ENCODE measurements at regions not wholly inside any gene's neighbourhood (a gene's known extent, or its start where the extent isn't known, plus 50 kb on each side); places are given as distances from the start of the nearest gene placed in this dataset.
"Not testable (repeated sequence)": the region's sequence is repeated elsewhere in the genome, so short reads cannot be mapped to it uniquely, and the experiment has no call there.

- H3K9me3 Mint-ChIP-seq = no peaks in the 10 kb centered on the region
- Histone ChIP-seq H4K20me1 (replicated peaks; ENCODE audit: insufficient read depth) (no peaks in the 10 kb centered on the region), H3F3A (replicated peaks; ENCODE audit: low read depth) (no peaks in the 10 kb centered on the region), H3K4me2 (no peak overlapping the region), H3K4me3 (no peak overlapping the region), H2AFZ (no peak overlapping the region), H3K27ac (ENCODE audit: low read depth) (no peak overlapping the region), H3K36me3 (ENCODE audit: insufficient read depth) (no peaks in the 10 kb centered on the region), H3K79me2 (replicated peaks; ENCODE audit: insufficient read depth) (no peaks in the 10 kb centered on the region), H3K27me3 (ENCODE audit: insufficient read depth) (no peaks in the 10 kb centered on the region), H3K9me2 (ENCODE audit: insufficient read depth) (no peaks in the 10 kb centered on the region), H3K4me1 (ENCODE audit: insufficient read depth) (no peaks in the 10 kb centered on the region)
- H3K36me3 Mint-ChIP-seq (ENCODE audit: low read depth) = no peaks in the 10 kb centered on the region
- H3K4me3 Mint-ChIP-seq = no peak overlapping the region
- DNase-seq (ENCODE audit: low spot score) = peak; percentile 58
- no peak overlapping the region for H3K27ac Mint-ChIP-seq
- no peaks in the 10 kb centered on the region for H3K27me3 Mint-ChIP-seq (ENCODE audit: insufficient read depth, low read depth, poor library complexity)
- H3K4me1 Mint-ChIP-seq = no peaks in the 10 kb centered on the region
- TF ChIP-seq, protein P1, sequence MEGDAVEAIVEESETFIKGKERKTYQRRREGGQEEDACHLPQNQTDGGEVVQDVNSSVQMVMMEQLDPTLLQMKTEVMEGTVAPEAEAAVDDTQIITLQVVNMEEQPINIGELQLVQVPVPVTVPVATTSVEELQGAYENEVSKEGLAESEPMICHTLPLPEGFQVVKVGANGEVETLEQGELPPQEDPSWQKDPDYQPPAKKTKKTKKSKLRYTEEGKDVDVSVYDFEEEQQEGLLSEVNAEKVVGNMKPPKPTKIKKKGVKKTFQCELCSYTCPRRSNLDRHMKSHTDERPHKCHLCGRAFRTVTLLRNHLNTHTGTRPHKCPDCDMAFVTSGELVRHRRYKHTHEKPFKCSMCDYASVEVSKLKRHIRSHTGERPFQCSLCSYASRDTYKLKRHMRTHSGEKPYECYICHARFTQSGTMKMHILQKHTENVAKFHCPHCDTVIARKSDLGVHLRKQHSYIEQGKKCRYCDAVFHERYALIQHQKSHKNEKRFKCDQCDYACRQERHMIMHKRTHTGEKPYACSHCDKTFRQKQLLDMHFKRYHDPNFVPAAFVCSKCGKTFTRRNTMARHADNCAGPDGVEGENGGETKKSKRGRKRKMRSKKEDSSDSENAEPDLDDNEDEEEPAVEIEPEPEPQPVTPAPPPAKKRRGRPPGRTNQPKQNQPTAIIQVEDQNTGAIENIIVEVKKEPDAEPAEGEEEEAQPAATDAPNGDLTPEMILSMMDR (conservative IDR thresholded peaks at IDR 0.05; ENCODE audit: low read depth in 2 of 2) = peak; percentile 56 to 68
- no peak for TF ChIP-seq ZNF114 (CRISPR knock-in tag; IDR thresholded peaks at IDR 0.05)
- no peak for TF ChIP-seq NANOG (IDR thresholded peaks at IDR 0.05; ENCODE audit: borderline replicate concordance)
- peak; percentile 75 for ATAC-seq
Measured at GRCh38 chr6:84568971-84569370, 195.4 kb downstream of the TBX18 start.

GRCh38 chr6:84565718-84566117 is 198.7 kb downstream of the TBX18 start:
- H3K27me3 Mint-ChIP-seq (ENCODE audit: insufficient read depth, low read depth, poor library complexity); H3K79me2 ChIP-seq (replicated peaks; ENCODE audit: insufficient read depth); H2AFZ ChIP-seq; H4K20me1 ChIP-seq (replicated peaks; ENCODE audit: insufficient read depth); H3F3A ChIP-seq (replicated peaks; ENCODE audit: low read depth); H3K4me2 ChIP-seq; H3K36me3 Mint-ChIP-seq (ENCODE audit: low read depth); H3K27ac ChIP-seq (ENCODE audit: low read depth); H3K36me3 ChIP-seq (ENCODE audit: insufficient read depth); H3K27me3 ChIP-seq (ENCODE audit: insufficient read depth); H3K4me1 Mint-ChIP-seq; DNase-seq (ENCODE audit: low spot score); H3K27ac Mint-ChIP-seq; H3K4me3 ChIP-seq; H3K4me3 Mint-ChIP-seq; H3K9me2 ChIP-seq (ENCODE audit: insufficient read depth); H3K4me1 ChIP-seq (ENCODE audit: insufficient read depth); H3K9me3 Mint-ChIP-seq; ATAC-seq: not testable (repeated sequence)

- Mint-ChIP-seq H3K9me3 (no peaks in the 10 kb centered on the region; the same call in 2 of the 3 replicates), H3K36me3 (ENCODE audit: low read depth) (no peaks in the 10 kb centered on the region), H3K27me3 (ENCODE audit: insufficient read depth, low read depth, poor library complexity) (peaks cover 2% of the 10 kb centered on the region), H3K4me3 (no peak overlapping the region), H3K4me1 (peaks cover 4% of the 10 kb centered on the region; the same call in 1 of the 3 replicates), H3K27ac (no peak overlapping the region)
- Histone ChIP-seq H3K27ac (ENCODE audit: low read depth) (no peak overlapping the region), H3K4me2 (no peak overlapping the region), H3K9me2 (ENCODE audit: insufficient read depth) (no peaks in the 10 kb centered on the region), H3K79me2 (replicated peaks; ENCODE audit: insufficient read depth) (no peaks in the 10 kb centered on the region), H3K27me3 (ENCODE audit: insufficient read depth) (no peaks in the 10 kb centered on the region), H3F3A (replicated peaks; ENCODE audit: low read depth) (no peaks in the 10 kb centered on the region), H3K4me3 (no peak overlapping the region), H2AFZ (no peak overlapping the region), H4K20me1 (replicated peaks; ENCODE audit: insufficient read depth) (no peaks in the 10 kb centered on the region), H3K36me3 (ENCODE audit: insufficient read depth) (no peaks in the 10 kb centered on the region), H3K4me1 (ENCODE audit: insufficient read depth) (no peaks in the 10 kb centered on the region)
- no peak for TF ChIP-seq JUNB (IDR thresholded peaks at IDR 0.05; ENCODE audit: unreplicated experiment)
- TF ChIP-seq ZNF114 (CRISPR knock-in tag; IDR thresholded peaks at IDR 0.05) = no peak
- ATAC-seq (no peak), DNase-seq (ENCODE audit: low spot score) (no peak)
Measured at GRCh38 chr6:84560436-84561390, 203.7 kb downstream of the TBX18 start.
